IMR-90 (cell line): ENCODE measurements at regions not wholly inside any gene's neighbourhood (a gene's known extent, or its start where the extent isn't known, plus 50 kb on each side); places are given as distances from the start of the nearest gene placed in this dataset.

Experiments used
- ATAC-seq: fragments of 200-7000 bp; cut with Tn5 transposase; 2 replicates; pipeline ENCODE4 v1.9.1; 2020; ENCODE audit warnings: low read depth, mild to moderate bottlenecking, moderate library complexity
- BruUV-seq: library from RNA; stranded (reverse); fragments of 400-500 nt; replicated peaks from 2 replicates; lab custom pipeline; 2021; lab: Mats Ljungman, UMichigan
- CTCF ChIA-PET: fragments of 300-600 bp; formaldehyde crosslinking; extraction: SDS; loops from one replicate; lab custom pipeline; 2021; ENCODE audit warnings: antibody characterized with exemption; lab: Yijun Ruan, JAX
- POLR2A ChIA-PET: fragments of 300-600 bp; sonication (Branson Sonifier 250); formaldehyde crosslinking; loops from one replicate; lab custom pipeline; 2022; ENCODE audit warnings: antibody characterized with exemption; ENCODE audit not compliant: unreplicated experiment; lab: Charles Lee
- DNase-seq: peaks from one replicate; pipeline ENCODE4 v3.0.0; 2013
- H2AFZ ChIP-seq: replicated peaks from 2 replicates; pipeline ENCODE3; 2013; ENCODE audit warnings: low read length, mild to moderate bottlenecking; ENCODE audit not compliant: poor library complexity
- H2AK5ac ChIP-seq: 2 replicates; pipeline ENCODE4 v1.6.1; 2013; ENCODE audit warnings: low read depth, low read length, inconsistent platforms
- H2AK9ac ChIP-seq: replicated peaks from 2 replicates; pipeline ENCODE3; 2013; ENCODE audit warnings: mild to moderate bottlenecking, low read depth, low read length, moderate library complexity; ENCODE audit not compliant: poor library complexity
- H2BK120ac ChIP-seq: 2 replicates; pipeline ENCODE4 v1.6.1; 2013; ENCODE audit warnings: low read depth, low read length, inconsistent platforms
- H2BK15ac ChIP-seq: 3 replicates; pipeline ENCODE4 v1.6.1; 2013; ENCODE audit warnings: low read depth, low read length, inconsistent platforms
- H2BK20ac ChIP-seq: 2 replicates; pipeline ENCODE4 v1.6.1; 2013; ENCODE audit warnings: low read depth, mild to moderate bottlenecking, inconsistent platforms, low read length, moderate library complexity
- H2BK5ac ChIP-seq: 2 replicates; pipeline ENCODE4 v1.6.1; 2013; ENCODE audit warnings: mild to moderate bottlenecking, low read depth, low read length, inconsistent platforms; ENCODE audit not compliant: poor library complexity, severe bottlenecking
- H3K14ac ChIP-seq: replicated peaks from 2 replicates; pipeline ENCODE4 v1.6.1; 2013; ENCODE audit warnings: low read depth, low read length, inconsistent platforms
- H3K18ac ChIP-seq: 2 replicates; pipeline ENCODE4 v1.6.1; 2013; ENCODE audit warnings: low read depth, low read length, control low read depth
- H3K23ac ChIP-seq: 2 replicates; pipeline ENCODE4 v1.6.1; 2013; ENCODE audit warnings: low read depth, low read length, inconsistent platforms
- H3K27ac ChIP-seq: 2 replicates; pipeline ENCODE4 v1.5.1; 2013; ENCODE audit warnings: mild to moderate bottlenecking, control low read depth, low read length; ENCODE audit not compliant: insufficient read depth
- H3K27me3 ChIP-seq: 2 replicates; pipeline ENCODE4 v1.6.1; 2013; ENCODE audit warnings: low read length; ENCODE audit not compliant: control insufficient read depth, insufficient read depth
- H3K36me3 ChIP-seq: 2 replicates; pipeline ENCODE4 v1.6.1; 2013; ENCODE audit warnings: low read length, mixed read lengths; ENCODE audit not compliant: control insufficient read depth, insufficient read depth
- H3K4ac ChIP-seq: 2 replicates; pipeline ENCODE4 v1.6.1; 2013; ENCODE audit warnings: low read depth, low read length, inconsistent platforms
- H3K4me1 ChIP-seq: 2 replicates; pipeline ENCODE4 v1.6.1; 2013; ENCODE audit warnings: low read length, mixed read lengths; ENCODE audit not compliant: control insufficient read depth, insufficient read depth
- H3K4me2 ChIP-seq: 2 replicates; pipeline ENCODE4 v1.6.1; 2013; ENCODE audit warnings: low read depth, mild to moderate bottlenecking, control low read depth, low read length, moderate library complexity
- H3K4me3 ChIP-seq: 2 replicates; pipeline ENCODE4 v1.5.1; 2013; ENCODE audit warnings: low read depth, mild to moderate bottlenecking, control low read depth, low read length, moderate library complexity; ENCODE audit not compliant: insufficient read depth
- H3K56ac ChIP-seq: 2 replicates; pipeline ENCODE4 v1.6.1; 2013; ENCODE audit warnings: low read length, inconsistent platforms; ENCODE audit not compliant: insufficient read depth; ENCODE audit errors: extremely low read depth
- H3K79me1 ChIP-seq, 2 experiments: 2 replicates each; pipeline ENCODE4 v1.6.1; 2013; ENCODE audit warnings: low read length in 2 of 2, inconsistent platforms in 1 of 2, low read depth in 1 of 2
- H3K9ac ChIP-seq: 2 replicates; pipeline ENCODE4 v1.6.1; 2013; ENCODE audit warnings: low read depth, low read length, control low read depth
- H3K9me1 ChIP-seq: 2 replicates; pipeline ENCODE4 v1.6.1; 2013; ENCODE audit warnings: low read length, inconsistent platforms; ENCODE audit not compliant: insufficient read depth
- H3K9me3 ChIP-seq: 2 replicates; pipeline ENCODE4 v1.6.1; 2013; ENCODE audit warnings: low read length; ENCODE audit not compliant: control insufficient read depth, insufficient read depth
- H4K20me1 ChIP-seq: 2 replicates; pipeline ENCODE4 v1.6.1; 2013; ENCODE audit warnings: low read length, inconsistent platforms; ENCODE audit not compliant: insufficient read depth
- H4K5ac ChIP-seq: 2 replicates; pipeline ENCODE4 v1.6.1; 2013; ENCODE audit warnings: mild to moderate bottlenecking, low read depth, low read length, control low read depth
- H4K8ac ChIP-seq, 2 experiments: 2 replicates each; pipeline ENCODE4 v1.6.1; 2013; ENCODE audit warnings: low read depth in 2 of 2, low read length in 2 of 2, control low read depth in 1 of 2, inconsistent platforms in 1 of 2
- H4K91ac ChIP-seq: 2 replicates; pipeline ENCODE4 v1.6.1; 2013; ENCODE audit warnings: low read depth, low read length, inconsistent platforms; ENCODE audit not compliant: insufficient read depth
- CHD1 ChIP-seq: IDR thresholded peaks from 2 replicates; pipeline ENCODE4 v1.6.1; 2012; ENCODE audit warnings: low read depth, low read length, improper control_type of control experiment
- MAZ ChIP-seq: IDR thresholded peaks from 2 replicates; pipeline ENCODE4 v1.6.1; 2012; ENCODE audit warnings: low read depth, mild to moderate bottlenecking, low read length, improper control_type of control experiment, moderate library complexity, borderline replicate concordance
- MXI1 ChIP-seq: IDR thresholded peaks from 2 replicates; pipeline ENCODE4 v1.6.1; 2012; ENCODE audit warnings: low read depth, mild to moderate bottlenecking, low read length, moderate library complexity, borderline replicate concordance
- RCOR1 ChIP-seq: IDR thresholded peaks from 2 replicates; pipeline ENCODE4 v1.6.1; 2012; ENCODE audit warnings: mild to moderate bottlenecking, low read length, improper control_type of control experiment; ENCODE audit not compliant: insufficient replicate concordance
- RFX5 ChIP-seq: IDR thresholded peaks from 2 replicates; pipeline ENCODE4 v1.8.0; 2012; ENCODE audit warnings: low read depth, mild to moderate bottlenecking, low read length, moderate library complexity
- WGBS, 2 experiments: methylation state at CpG; one replicate each; pipeline versions ENCODE4 v1.1.5 to v1.1.7; 2013; ENCODE audit warnings: missing lambda C conversion rate in 2 of 2; ENCODE audit not compliant: insufficient read length in 1 of 2; ENCODE audit errors: extremely low coverage in 2 of 2; 5-methylcytosine and 5-hydroxymethylcytosine counted together
- dilution Hi-C: fragments of 300-500 bp; cut with HindIII; formaldehyde crosslinking; loops from one replicate; pipeline ENCODE4 v1.14.3; 2018; ENCODE audit warnings: low sequenced_read_pairs; ENCODE audit not compliant: unreplicated experiment
- in situ Hi-C: fragments of 300-500 bp; cut with MboI; formaldehyde crosslinking; loops from 3 replicates; pipeline ENCODE4 v1.14.3; 2019; ENCODE audit warnings: low sequenced_read_pairs, inconsistent platforms, mixed read lengths
- intact Hi-C: fragments of 100-400 bp; cut with micrococcal nuclease; formaldehyde crosslinking; loops from 2 replicates; pipeline ENCODE4 v1.10.0; 2022
- TF ChIP-seq, protein P1 (sequence below): conservative IDR thresholded peaks from 2 replicates; pipeline ENCODE4 v1.5.1; 2012; ENCODE audit warnings: mild to moderate bottlenecking, low read depth, low read length, improper control_type of control experiment

GRCh38 chr2:215607766-215608165 is 171.9 kb upstream of the FN1 start:
- Histone ChIP-seq H3K27ac (no peak overlapping the region), H2BK20ac (no peak overlapping the region), H3K36me3 (no peaks in the 10 kb centered on the region), H3K14ac (no peak overlapping the region), H3K27me3 (no peaks in the 10 kb centered on the region), H3K4me3 (no peak overlapping the region), H3K56ac (no peak overlapping the region), H2BK120ac (0 out of 2 replicates have a peak overlapping the region, but pooled peaks have one; percentile 25), H3K9ac (no peak overlapping the region), H2AK5ac (no peak overlapping the region), H4K5ac (no peak overlapping the region; the same call in 1 of the 2 replicates), H4K91ac (no peak overlapping the region), H2AFZ (no peak overlapping the region), H2BK15ac (no peak overlapping the region; the same call in 2 of the 3 replicates), H4K8ac (no peak overlapping the region), H3K4me1 (peaks cover 11% of the 10 kb centered on the region), H3K9me1 (peaks cover 4% of the 10 kb centered on the region), H3K23ac (no peak overlapping the region), H3K79me1 (no peaks in the 10 kb centered on the region), H3K4me2 (no peak overlapping the region), H2AK9ac (no peak overlapping the region), H3K4ac (no peak overlapping the region), H4K20me1 (no peaks in the 10 kb centered on the region), H3K18ac (peak overlapping the region; percentile 84; the same call in 1 of the 2 replicates), H2BK5ac (peak overlapping the region; percentile 5), H3K9me3 (no peaks in the 10 kb centered on the region)
- ChIA-PET POLR2A (no interaction called here), CTCF (no interaction called here)
- BruUV-seq = no TSS peak
- DNase-seq (peak; percentile 50), ATAC-seq (peak; percentile 66)
- TF ChIP-seq RFX5 = no peak
- TF ChIP-seq CHD1 = no peak
- no peak for TF ChIP-seq RCOR1
- no peak for TF ChIP-seq MAZ
- no peak for TF ChIP-seq MXI1
- TF ChIP-seq, protein P1, sequence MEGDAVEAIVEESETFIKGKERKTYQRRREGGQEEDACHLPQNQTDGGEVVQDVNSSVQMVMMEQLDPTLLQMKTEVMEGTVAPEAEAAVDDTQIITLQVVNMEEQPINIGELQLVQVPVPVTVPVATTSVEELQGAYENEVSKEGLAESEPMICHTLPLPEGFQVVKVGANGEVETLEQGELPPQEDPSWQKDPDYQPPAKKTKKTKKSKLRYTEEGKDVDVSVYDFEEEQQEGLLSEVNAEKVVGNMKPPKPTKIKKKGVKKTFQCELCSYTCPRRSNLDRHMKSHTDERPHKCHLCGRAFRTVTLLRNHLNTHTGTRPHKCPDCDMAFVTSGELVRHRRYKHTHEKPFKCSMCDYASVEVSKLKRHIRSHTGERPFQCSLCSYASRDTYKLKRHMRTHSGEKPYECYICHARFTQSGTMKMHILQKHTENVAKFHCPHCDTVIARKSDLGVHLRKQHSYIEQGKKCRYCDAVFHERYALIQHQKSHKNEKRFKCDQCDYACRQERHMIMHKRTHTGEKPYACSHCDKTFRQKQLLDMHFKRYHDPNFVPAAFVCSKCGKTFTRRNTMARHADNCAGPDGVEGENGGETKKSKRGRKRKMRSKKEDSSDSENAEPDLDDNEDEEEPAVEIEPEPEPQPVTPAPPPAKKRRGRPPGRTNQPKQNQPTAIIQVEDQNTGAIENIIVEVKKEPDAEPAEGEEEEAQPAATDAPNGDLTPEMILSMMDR = no peak
- dilution Hi-C loops = no loop called here
- WGBS, 2 experiments = no CpG with 5 or more reads among the region's 1 CpG
- intact Hi-C loops = no loop called here
- in situ Hi-C loops = no loop called here
